ENCODE measurements at regions not wholly inside any gene's neighbourhood (a gene's known extent, or its start where the extent isn't known, plus 50 kb on each side); places are given as distances from the start of the nearest gene placed in this dataset. TPM values are rescaled to one million over a fixed set of nuclear protein-coding genes. Genes with fewer than 3 reads are reported as not detected.
A peak's percentile ranks its signal among the peaks of the same experiment; 100 is the strongest.

DNA sequence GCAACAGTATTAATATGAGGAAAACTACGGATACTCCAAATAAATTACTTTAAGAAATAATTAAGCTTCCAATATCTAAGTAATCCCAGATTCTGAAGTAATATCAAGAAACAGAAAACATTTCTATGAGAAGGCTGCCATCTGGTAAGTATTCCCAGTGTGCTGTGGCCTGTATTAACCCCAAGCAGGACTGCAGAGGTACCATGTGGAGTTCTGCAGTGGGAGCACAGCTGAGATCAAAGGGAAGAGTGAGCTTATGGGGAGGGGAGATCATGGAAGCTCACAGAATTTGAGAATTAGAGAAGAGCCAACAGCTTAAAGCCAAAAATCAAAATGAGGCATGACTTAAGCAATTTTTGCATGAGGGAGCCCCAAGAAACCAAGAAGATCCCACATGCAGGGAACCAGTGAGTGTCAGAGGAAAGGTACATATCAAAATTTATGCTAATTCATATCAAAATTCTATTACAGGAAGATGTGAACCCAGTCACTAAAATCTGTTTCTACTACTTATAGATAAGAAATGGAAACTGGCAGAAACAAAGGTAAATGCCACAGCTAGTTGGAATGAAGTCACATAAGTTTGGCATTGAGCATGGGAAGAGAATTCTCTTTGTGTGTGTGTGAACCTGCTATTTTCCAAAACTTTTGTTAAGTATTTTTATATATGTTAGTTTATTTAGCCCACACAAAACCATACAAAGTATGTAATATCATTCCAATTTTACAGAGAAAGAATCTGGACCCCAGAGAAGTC is 62.6 kb upstream of the KITLG start:
- no peak overlapping the region for H3K4me3 ChIP-seq (ENCODE audit: low read depth, low read length)
- TF ChIP-seq, protein P1, sequence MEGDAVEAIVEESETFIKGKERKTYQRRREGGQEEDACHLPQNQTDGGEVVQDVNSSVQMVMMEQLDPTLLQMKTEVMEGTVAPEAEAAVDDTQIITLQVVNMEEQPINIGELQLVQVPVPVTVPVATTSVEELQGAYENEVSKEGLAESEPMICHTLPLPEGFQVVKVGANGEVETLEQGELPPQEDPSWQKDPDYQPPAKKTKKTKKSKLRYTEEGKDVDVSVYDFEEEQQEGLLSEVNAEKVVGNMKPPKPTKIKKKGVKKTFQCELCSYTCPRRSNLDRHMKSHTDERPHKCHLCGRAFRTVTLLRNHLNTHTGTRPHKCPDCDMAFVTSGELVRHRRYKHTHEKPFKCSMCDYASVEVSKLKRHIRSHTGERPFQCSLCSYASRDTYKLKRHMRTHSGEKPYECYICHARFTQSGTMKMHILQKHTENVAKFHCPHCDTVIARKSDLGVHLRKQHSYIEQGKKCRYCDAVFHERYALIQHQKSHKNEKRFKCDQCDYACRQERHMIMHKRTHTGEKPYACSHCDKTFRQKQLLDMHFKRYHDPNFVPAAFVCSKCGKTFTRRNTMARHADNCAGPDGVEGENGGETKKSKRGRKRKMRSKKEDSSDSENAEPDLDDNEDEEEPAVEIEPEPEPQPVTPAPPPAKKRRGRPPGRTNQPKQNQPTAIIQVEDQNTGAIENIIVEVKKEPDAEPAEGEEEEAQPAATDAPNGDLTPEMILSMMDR (IDR thresholded peaks at IDR 0.05; ENCODE audit: insufficient read depth, low read length): no peak
- no peak for DNase-seq (ENCODE audit: low read depth)

DNA sequence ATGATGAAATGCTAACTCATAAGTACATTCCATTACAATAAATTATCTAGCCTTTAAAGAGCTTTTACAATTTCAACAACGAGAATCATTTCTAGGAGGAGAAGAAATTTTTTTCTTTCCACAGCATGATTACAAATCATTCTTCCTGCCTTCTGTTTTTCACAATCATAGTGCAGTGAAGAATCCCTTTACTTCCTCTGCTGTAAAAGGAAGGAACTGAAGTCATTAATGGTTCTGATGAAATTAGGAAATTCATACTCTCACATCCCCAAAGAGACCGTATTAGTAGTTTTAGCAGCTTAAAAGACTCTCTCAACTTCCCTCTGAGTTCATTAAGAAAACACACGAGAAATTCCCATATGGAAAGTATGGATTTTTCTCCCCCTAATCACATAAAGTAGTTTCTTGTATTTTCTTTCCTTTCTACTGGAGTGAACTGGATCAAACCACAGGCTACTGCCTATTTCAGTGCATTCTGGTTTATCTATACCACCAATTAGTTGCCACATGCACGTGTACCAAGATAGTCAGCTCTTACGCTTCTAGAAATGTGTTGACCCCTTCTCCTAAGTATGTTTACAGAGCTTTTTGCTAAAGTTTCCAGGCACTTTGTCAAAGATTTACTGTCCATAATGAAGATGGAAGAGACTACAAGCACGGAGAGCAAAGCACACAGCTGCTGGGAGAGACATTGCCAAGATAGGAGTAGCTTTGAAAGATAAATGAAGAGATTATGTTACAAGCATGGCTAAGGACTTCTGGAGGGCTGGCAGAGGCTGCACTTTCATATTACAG is 58.9 kb upstream of the KITLG start:
- no peak overlapping the region for H3K4me3 ChIP-seq (ENCODE audit: low read depth, low read length)
- TF ChIP-seq, protein P1 (IDR thresholded peaks at IDR 0.05; ENCODE audit: insufficient read depth, low read length): peak; percentile 10
- DNase-seq (ENCODE audit: low read depth): peak; percentile 65

DNA sequence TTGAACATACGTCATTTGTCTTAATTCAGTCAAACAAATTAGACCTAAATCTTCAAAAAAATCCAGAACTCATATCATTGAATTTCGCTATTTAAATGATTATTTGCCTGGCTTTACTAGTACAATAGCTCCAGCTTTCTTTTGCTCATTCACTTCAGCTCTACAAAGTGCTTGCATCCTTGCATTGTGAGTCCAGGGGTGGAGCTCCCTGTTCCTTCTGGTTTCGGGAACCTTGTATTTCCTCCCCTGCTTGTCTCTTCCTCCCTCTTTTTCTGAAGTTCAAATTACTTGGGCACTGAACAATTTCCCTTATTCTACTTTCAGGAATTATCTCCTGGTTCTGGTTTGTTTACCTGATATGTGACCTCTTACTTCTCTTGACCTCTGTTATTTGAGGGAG is 58.1 kb upstream of the KITLG start:
- TF ChIP-seq, protein P1 (IDR thresholded peaks at IDR 0.05; ENCODE audit: insufficient read depth, low read length): no peak
- H3K4me3 ChIP-seq (ENCODE audit: low read depth, low read length): no peak overlapping the region
- no peak for DNase-seq (ENCODE audit: low read depth)

DNA sequence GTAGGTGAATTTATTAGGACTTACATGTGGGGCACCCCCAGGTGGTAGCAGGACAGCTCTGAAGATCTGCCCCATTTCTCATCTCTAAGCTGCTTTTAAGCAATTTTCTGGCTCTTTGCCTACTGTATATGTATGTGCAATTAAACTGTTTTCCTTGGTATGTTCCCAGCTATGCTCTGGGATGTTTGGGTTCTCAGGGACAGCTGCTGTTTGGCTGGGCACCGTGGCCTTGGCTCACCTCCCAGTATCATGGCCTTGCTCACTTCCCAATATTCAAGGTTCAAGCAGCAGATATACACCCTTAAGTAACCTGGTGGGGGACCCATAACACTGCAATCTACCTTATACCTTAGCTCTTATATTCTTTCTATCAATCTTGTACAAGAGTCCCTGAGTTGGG is 53.7 kb upstream of the KITLG start:
- DNase-seq (ENCODE audit: low read depth): no peak
- TF ChIP-seq, protein P1 (IDR thresholded peaks at IDR 0.05; ENCODE audit: insufficient read depth, low read length): no peak
- no peak overlapping the region for H3K4me3 ChIP-seq (ENCODE audit: low read depth, low read length)

DNA sequence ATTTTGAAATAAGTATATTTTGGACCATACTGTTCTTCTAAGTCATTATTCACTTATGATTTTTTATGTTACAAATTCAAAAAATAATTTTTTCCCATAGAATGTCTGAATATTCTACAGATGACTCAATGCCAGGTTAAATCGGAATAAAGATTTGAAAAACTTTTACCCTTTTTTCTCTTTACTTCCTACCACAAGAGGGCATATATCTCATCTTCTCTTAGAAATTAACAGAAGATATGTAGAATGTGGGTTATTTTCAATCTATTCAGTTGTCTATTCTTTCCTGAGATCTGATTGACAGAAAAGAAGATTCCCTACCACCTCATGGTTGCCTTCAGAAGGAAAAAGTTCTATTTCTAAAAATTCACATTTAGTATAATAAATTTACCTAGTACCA is 53.0 kb upstream of the KITLG start:
- no peak overlapping the region for H3K4me3 ChIP-seq (ENCODE audit: low read depth, low read length)
- peak; percentile 33 for DNase-seq (ENCODE audit: low read depth)
- TF ChIP-seq, protein P1 (IDR thresholded peaks at IDR 0.05; ENCODE audit: insufficient read depth, low read length): peak; percentile 35

DNA sequence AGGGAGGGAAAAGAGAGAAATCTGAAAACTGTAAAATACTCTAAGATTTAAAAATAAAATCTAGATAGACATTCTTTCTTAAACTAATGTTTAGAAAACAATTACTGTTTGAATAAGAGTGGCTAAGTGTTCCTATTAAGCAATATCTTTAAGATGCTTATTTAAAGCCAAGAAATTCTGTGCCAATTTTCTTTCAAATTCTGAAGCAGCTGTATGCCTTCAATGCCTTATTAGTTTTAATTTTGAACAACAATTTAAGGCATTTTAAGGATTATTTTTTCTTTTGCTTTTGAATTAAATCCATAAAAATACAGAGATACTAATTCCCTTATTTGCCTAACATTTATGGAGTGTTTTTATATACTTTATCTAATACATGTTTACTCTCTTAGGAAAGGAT is 50.3 kb upstream of the KITLG start:
- TF ChIP-seq, protein P1 (IDR thresholded peaks at IDR 0.05; ENCODE audit: insufficient read depth, low read length): no peak
- no peak overlapping the region for H3K4me3 ChIP-seq (ENCODE audit: low read depth, low read length)
- peak; percentile 16 for DNase-seq (ENCODE audit: low read depth)

Small RNAs in the stretch of these regions (small RNA-seq; reads per million reads assigned to genes)
- gene RNU7-120P: not detected
